SK-N-MC (cell line): ENCODE measurements at regions not wholly inside any gene's neighbourhood (a gene's known extent, or its start where the extent isn't known, plus 50 kb on each side); places are given as distances from the start of the nearest gene placed in this dataset.
"Not testable (repeated sequence)": the region's sequence is repeated elsewhere in the genome, so short reads cannot be mapped to it uniquely, and the experiment has no call there.

ENCODE experiments used
- DNase-seq: peaks from one replicate; pipeline ENCODE4 v3.0.0-alpha.2; 2011; ENCODE audit warnings: low read depth, low spot score
- H3K27ac ChIP-seq: fragments of 200-600 bp; sonication (generic); 2 replicates; pipeline ENCODE4 v1.5.1; 2016; ENCODE audit warnings: mixed run types
- H3K36me3 ChIP-seq: fragments of 200-600 bp; sonication (generic); 2 replicates; pipeline ENCODE4 v1.6.1; 2017; ENCODE audit warnings: antibody characterized with exemption, low read length, mixed read lengths; ENCODE audit not compliant: insufficient read depth
- H3K4me3 ChIP-seq: fragments of 200-600 bp; sonication (generic); 2 replicates; pipeline ENCODE4 v1.5.1; 2016
- H3K9ac ChIP-seq: fragments of 200-600 bp; sonication (generic); 2 replicates; pipeline ENCODE4 v1.8.0; 2017; ENCODE audit warnings: mixed run types, mixed read lengths; ENCODE audit not compliant: insufficient read length
- H3K9me3 ChIP-seq: fragments of 200-600 bp; sonication (generic); 2 replicates; pipeline ENCODE4 v1.6.1; 2017; ENCODE audit warnings: low read depth, mild to moderate bottlenecking, antibody characterized with exemption, low read length, moderate library complexity, mixed read lengths
- EZH2 ChIP-seq: fragments of 200-600 bp; sonication (generic); IDR thresholded peaks from one replicate; pipeline ENCODE4 v1.6.1; 2017; ENCODE audit warnings: antibody characterized with exemption
- FOXP2 ChIP-seq: optimal IDR thresholded peaks from 2 replicates; pipeline ENCODE3; 2011; ENCODE audit warnings: mild to moderate bottlenecking, moderate library complexity; ENCODE audit not compliant: insufficient read depth; ENCODE audit errors: extremely low read length, control extremely low read depth
- POLR2AphosphoS5 ChIP-seq: IDR thresholded peaks from 2 replicates; pipeline ENCODE4 v1.6.1; 2012; ENCODE audit warnings: mild to moderate bottlenecking, low read depth, low read length, borderline replicate concordance

DNA sequence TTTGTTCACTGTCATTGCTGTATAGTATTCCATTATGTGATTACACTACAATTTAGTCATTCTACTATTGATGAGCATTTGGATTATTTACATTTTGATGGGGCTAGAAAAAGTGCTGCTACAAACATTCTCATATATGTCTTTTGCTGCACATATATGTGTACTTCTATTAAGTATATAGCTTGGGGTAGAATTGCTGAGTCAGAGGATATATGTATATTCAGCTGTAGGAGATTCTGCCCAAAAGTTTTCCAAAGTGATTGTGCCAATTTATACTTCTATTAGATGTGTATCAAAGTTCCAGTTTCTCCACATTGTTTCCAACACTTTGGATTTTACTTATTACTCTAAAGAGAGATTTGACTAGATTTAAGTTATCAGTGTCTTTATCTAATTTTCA is 101.7 kb upstream of the UGP2 start:
- no peak overlapping the region for H3K4me3 ChIP-seq
- no peaks in the 10 kb centered on the region for H3K36me3 ChIP-seq
- no peaks in the 10 kb centered on the region for H3K9me3 ChIP-seq
- H3K27ac ChIP-seq = no peak overlapping the region
- no peak for TF ChIP-seq EZH2
- no peak overlapping the region for H3K9ac ChIP-seq
- no peak for DNase-seq

- TF ChIP-seq FOXP2 (no peak), EZH2 (no peak), POLR2AphosphoS5 (no peak)
- H3K9me3 ChIP-seq = no peaks in the 10 kb centered on the region
- H3K9ac ChIP-seq = no peak overlapping the region
- H3K27ac ChIP-seq = peak overlapping the region; percentile 56; the same call in 1 of the 2 replicates
- H3K4me3 ChIP-seq = no peak overlapping the region
- H3K36me3 ChIP-seq = no peaks in the 10 kb centered on the region
- no peak for DNase-seq
Observed at GRCh38 chr2:63740943-63741342, 100.8 kb upstream of the UGP2 start.

DNA sequence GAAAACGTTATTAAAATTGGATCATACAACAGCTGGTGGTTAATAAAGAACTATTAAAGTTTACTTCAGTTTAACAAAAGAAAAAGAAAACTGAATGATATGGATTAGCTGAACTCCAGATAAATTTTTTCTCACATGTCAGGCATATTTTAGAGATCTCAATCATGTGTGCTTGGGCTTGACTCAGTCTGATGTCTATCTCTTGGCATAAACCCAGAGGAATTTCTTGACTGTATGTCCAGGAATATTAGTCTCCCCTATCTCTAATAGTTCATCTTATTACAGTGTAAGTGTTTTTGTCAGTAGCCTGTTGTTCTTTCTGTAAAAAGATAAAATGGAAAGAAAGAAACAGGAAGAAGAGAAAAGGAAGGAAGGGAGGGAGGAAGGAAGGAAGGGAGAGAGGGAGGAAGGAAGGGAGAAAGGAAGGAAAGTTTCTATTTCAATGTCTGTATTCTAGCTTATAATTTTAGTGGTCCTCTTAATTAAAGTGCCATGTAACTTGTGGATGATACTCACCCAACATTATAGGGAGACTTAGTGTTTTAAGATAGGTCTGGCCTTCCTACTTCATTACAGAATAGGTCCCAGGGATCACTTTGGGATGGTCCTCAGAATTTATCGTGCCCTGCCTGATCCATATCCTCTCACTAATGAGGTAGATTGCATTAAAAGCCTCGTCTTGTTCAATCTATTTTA is 99.7 kb upstream of the UGP2 start:
- no peak for DNase-seq
- no peak overlapping the region for H3K9ac ChIP-seq
- TF ChIP-seq FOXP2 (no peak), EZH2 (no peak), POLR2AphosphoS5 (no peak)
- H3K4me3 ChIP-seq = no peak overlapping the region
- H3K27ac ChIP-seq = peak overlapping the region; percentile 26; the same call in 1 of the 2 replicates
- no peaks in the 10 kb centered on the region for H3K9me3 ChIP-seq
- no peaks in the 10 kb centered on the region for H3K36me3 ChIP-seq

- H3K9me3 ChIP-seq = no peaks in the 10 kb centered on the region
- H3K27ac ChIP-seq = no peak overlapping the region
- no peak overlapping the region for H3K9ac ChIP-seq
- DNase-seq = no peak
- TF ChIP-seq FOXP2 (no peak), POLR2AphosphoS5 (no peak), EZH2 (no peak)
- no peaks in the 10 kb centered on the region for H3K36me3 ChIP-seq
- H3K4me3 ChIP-seq = no peak overlapping the region
Observed at GRCh38 chr2:63742580-63742976, 99.1 kb upstream of the UGP2 start.

GRCh38 chr2:63743170-63743981 is 98.3 kb upstream of the UGP2 start:
- Histone ChIP-seq H3K36me3 (no peaks in the 10 kb centered on the region), H3K4me3 (no peak overlapping the region), H3K9me3 (no peaks in the 10 kb centered on the region), H3K27ac (no peak overlapping the region), H3K9ac (no peak overlapping the region)
- TF ChIP-seq EZH2 (no peak), FOXP2 (no peak), POLR2AphosphoS5 (no peak)
- no peak for DNase-seq

DNA sequence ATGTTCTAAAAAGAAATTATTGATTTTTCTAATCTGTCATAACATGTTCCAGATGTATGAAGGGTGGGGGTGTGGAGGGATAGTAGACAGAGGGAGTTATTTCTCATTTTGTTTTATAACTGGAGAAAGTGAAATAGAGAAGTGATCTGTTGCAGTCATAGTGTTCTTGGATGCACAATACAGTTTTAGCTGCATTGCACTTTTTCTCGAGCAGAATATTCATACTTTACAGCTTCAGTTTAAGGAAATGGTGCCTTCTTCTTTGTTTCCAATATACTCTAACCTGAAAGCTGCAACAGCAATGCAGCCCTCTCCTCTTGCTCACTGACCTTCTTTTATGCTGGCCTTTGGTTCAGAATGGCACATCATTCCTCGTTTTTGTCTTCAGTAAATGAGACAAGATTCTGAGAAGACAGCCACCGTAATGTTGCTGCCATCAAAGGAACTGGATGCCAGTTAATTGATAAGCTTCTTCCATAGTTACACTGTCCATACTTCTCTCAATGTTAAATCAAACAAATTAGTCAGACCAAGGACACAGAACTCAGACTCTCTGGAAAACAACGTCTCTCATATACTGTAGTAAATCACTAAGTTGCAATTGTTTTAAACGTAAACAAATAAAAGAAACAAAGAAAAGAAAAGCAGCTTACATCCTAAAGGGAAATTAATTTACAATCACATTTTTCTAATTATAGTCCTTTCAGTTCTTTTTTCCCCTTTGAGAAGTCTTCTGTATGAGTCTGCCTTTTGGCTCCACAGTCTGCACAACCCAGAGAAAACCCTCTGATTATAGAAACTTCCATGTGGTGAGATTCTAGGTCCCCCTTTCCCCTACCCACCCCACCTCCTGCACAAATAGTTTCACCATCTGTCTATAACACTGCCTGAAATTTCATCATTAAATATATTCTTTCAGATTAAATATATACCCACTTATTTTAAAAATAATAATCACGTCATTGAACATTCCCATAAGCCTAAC is 97.4 kb upstream of the UGP2 start:
- Histone ChIP-seq H3K27ac (peak overlapping the region; percentile 40; the same call in 1 of the 2 replicates), H3K36me3 (no peaks in the 10 kb centered on the region), H3K9me3 (no peaks in the 10 kb centered on the region), H3K4me3 (no peak overlapping the region), H3K9ac (peak overlapping the region; percentile 35)
- no peak for TF ChIP-seq POLR2AphosphoS5
- no peak for TF ChIP-seq FOXP2
- no peak for TF ChIP-seq EZH2
- DNase-seq = no peak

DNA sequence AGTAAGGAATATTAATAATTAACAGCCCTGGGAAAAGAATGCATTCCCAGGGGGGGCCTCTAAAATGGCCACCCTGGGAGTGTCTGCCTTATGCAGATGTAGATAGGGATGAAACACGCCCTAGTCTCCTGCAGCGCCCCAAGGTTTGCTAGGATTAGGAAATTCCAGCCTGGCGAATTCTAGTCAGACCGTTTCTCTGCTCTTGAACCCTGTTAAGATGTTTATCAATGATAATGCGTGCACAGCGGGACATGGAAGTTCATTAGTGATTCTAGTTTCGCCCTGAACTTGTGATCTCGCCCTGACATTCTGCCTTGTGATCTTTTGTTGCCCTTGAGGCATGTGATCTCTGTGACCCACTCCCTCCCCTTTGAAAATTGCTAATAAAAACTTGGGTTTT is 95.1 kb upstream of the UGP2 start:
- H3K9me3 ChIP-seq, H3K27ac ChIP-seq, H3K9ac ChIP-seq, DNase-seq, H3K4me3 ChIP-seq, H3K36me3 ChIP-seq: not testable (repeated sequence)

- no peak overlapping the region for H3K27ac ChIP-seq
- TF ChIP-seq FOXP2 (no peak), EZH2 (no peak), POLR2AphosphoS5 (no peak)
- no peaks in the 10 kb centered on the region for H3K9me3 ChIP-seq
- no peak overlapping the region for H3K9ac ChIP-seq
- no peak overlapping the region for H3K4me3 ChIP-seq
- H3K36me3 ChIP-seq = no peaks in the 10 kb centered on the region
- no peak for DNase-seq
Observed at GRCh38 chr2:63751901-63752300, 89.8 kb upstream of the UGP2 start.
